Right renal pelvis (tissue), 4 donors: ENCODE measurements at regions not wholly inside any gene's neighbourhood (a gene's known extent, or its start where the extent isn't known, plus 50 kb on each side); places are given as distances from the start of the nearest gene placed in this dataset.
"Not testable (repeated sequence)": the region's sequence is repeated elsewhere in the genome, so short reads cannot be mapped to it uniquely, and the experiment has no call there.

Experiments used
- DNase-seq, 4 donors: peaks; one replicate each; pipeline ENCODE4 v3.0.0-alpha.2; 2013; ENCODE audit warnings: low read depth in 4 of 4, low spot score in 3 of 4, missing footprints in 1 of 4

DNA sequence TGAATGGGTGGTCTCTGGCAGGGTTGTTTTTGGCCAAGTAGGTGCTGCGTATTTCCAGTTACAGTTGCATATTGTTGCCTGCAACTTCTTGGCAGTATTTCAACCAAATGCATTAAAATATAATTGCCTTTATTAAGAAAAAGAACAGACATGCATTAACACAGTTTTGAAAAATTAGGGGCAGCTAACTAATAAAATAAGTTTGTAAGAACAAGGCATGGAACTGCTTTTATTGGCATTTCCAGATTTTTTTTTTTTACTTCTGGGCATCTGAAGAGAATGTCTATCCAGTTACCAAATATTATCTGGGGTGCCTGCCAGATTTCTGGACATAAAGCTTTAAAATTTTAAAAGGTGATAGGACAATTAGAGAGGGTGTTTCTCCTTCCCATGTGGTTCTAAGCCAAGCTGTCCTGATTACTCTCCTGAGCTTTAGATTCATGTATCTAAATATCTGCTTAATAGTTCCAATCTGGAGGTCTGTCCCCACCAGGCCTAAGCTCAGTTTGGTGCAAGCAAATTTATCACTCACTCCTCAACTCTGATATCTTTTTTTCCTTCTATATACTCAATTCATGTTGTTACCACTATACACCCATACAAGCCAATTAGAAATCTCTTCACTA, 553.3 kb upstream of the USP24 start:
- no peak for DNase-seq

DNA sequence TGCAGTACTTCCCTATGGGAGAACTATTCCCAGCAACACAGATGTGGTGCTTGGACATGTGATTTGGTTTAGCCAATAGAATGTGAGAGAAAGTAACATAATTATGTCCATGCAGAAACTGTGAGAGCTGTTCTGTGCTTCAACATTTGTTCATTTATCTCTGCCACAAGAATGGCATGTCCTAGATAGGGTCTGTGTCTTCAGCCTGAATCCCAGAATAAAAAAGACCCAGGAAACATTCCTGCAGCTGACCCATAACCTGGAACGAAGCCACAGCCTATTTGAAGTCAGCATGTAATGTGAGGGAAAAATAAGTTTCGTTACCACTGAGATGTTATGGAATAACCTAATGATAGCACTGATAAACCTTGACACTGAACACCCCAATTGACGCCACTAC, 552.0 kb upstream of the USP24 start:
- DNase-seq: no peak

- DNase-seq: not testable (repeated sequence)
Measured at GRCh38 chr1:55765505-55765904, 550.3 kb upstream of the USP24 start.

- no peak for DNase-seq
Measured at GRCh38 chr1:55751776-55752175, 536.6 kb upstream of the USP24 start.

GRCh38 chr1:55750628-55750995, 535.4 kb upstream of the USP24 start:
- DNase-seq: no peak

- DNase-seq: peak in 1 of 4 donors; percentile 5
Measured at GRCh38 chr1:55749975-55750627, 534.9 kb upstream of the USP24 start.

GRCh38 chr1:55747408-55747841, 532.3 kb upstream of the USP24 start:
- DNase-seq: no peak

DNA sequence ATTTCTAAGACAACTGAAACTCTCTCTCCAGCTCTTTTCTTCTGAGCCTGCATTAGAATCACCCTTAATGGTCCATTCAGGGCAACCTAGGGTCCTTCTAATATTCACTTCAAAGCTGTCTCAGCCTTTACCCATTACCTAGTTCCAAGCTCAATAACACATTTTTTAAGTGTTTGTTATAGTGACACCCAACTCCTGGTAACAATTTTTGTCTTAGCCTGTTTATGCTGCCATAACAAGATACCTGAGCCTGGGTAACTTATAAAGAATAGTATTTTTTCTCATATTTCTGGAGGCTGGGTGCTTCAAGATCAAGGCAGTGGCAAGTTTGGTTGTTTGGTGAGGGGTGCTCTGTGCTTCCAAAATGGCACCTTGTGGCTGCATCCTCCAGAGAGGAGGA, 531.5 kb upstream of the USP24 start:
- no peak for DNase-seq

- DNase-seq: peak in 3 of 4 donors; percentile 40 to 53 (median 40)
Measured at GRCh38 chr1:55741516-55741915, 526.4 kb upstream of the USP24 start.

DNA sequence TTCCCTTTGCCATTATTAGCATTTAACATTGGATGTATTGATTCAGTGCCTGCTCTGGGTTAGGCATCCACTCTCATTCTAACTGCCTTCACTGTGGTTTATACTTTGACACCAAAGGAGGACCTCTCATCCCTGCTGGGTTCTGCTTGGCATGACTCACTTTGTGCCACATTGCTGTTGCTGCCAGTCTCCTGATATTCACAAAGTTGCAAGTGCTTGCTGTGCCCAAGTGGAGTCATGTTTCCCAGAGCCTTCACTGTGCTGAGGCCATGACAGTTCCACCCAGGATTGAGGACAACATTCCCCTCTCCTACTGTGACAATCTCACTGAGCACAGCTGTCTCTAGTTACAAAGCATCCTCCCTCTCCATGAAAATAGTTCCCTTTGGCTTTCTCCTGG, 519.9 kb upstream of the USP24 start:
- no peak for DNase-seq

- DNase-seq: no peak
Measured at GRCh38 chr1:55726994-55727393, 511.8 kb upstream of the USP24 start.

- no peak for DNase-seq
Measured at GRCh38 chr1:55725378-55725777, 510.2 kb upstream of the USP24 start.

GRCh38 chr1:55724551-55725325, 509.6 kb upstream of the USP24 start:
- no peak for DNase-seq

DNA sequence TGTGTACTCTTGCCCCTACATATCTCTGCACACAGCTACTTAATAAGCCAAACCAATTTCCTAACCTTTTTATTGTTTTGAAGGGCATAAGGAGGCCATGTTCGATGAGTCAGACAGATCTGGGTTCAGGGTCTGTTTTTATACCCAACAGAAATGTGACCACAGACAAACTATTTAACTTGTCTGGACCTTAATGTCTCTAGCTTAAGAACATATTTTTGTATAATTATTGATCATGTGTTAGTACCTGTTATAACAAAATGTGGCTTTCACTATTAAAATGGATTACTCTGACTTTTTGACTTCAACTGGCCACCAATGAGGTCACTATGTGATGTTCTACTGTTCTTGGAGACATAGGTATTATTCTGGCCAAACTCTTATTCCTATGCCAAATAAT, 507.8 kb upstream of the USP24 start:
- no peak for DNase-seq

GRCh38 chr1:55720261-55720660, 505.1 kb upstream of the USP24 start:
- no peak for DNase-seq

- no peak for DNase-seq
Measured at GRCh38 chr1:55718758-55719671, 503.9 kb upstream of the USP24 start.

DNA sequence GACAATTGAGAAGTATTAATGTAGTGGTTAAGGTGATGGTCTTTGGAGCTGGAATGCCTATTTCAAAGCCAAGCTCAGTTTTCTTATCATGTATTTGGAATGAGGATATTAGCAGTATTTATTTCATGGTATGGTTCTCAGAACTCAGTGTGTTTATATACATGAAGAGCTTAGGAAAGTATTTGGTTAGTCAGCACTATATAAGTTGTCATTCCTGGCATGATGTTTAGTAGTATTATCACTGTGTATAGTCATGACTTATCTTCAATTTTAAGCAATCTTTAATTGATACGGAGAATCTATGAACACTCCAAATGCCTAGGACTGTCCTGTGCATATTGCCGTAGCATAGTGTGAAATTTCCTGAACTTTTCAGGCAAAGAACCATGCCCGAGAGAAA, 501.9 kb upstream of the USP24 start:
- no peak for DNase-seq

- no peak for DNase-seq
Measured at GRCh38 chr1:55716610-55717009, 501.4 kb upstream of the USP24 start.

DNA sequence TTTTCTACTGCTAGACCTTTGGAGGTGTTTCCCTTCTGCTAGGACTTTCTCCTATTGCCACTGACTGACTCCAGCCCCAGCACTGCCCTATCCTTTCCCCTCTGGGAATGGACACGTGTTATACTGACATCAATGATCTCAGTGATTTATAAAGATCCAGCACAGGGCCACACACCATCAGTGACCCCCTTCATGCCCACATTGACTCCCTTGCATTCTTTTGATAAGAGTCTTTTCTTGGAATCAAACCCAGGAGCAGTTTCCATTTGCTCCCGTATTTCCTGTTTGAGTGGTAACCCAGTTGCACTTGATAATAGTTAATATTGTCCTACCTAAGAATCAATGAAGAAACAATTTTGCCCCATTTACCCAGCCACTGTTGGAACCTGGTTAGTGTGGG, 501.0 kb upstream of the USP24 start:
- no peak for DNase-seq

- no peak for DNase-seq
Measured at GRCh38 chr1:55714230-55714629, 499.1 kb upstream of the USP24 start.

DNA sequence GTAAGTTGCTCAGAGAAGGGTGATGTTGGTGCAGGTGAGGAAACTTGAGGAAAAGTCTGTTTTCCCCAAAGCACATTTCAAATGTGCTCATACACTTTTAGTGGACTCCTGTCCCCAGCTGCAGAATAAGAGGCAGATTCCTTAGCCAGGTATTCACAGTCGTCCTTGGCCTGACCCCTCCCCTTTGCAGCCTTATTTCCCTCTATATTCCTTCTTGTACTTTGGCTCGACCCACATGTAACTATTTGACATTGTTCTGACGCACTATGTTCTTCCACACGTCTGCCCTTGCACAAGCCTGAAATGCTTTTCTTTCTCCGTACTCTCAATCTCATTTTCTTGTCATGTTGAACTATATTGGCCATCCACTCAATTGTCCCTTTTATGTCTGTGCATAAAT, 498.4 kb upstream of the USP24 start:
- DNase-seq: no peak
